CD4-positive, alpha-beta memory T cell (primary cell): ENCODE measurements at regions not wholly inside any gene's neighbourhood (a gene's known extent, or its start where the extent isn't known, plus 50 kb on each side); places are given as distances from the start of the nearest gene placed in this dataset.

Experiments used
- CTCF ChIA-PET: fragments of 350-600 bp; sonication (Branson Sonifier 250); formaldehyde crosslinking; loops from one replicate; lab custom pipeline; 2021; ENCODE audit warnings: inconsistent platforms; ENCODE audit not compliant: partially characterized antibody; lab: Charles Lee
- POLR2A ChIA-PET: fragments of 350-600 bp; sonication (Branson Sonifier 250); formaldehyde crosslinking; loops from one replicate; lab custom pipeline; 2021; ENCODE audit not compliant: partially characterized antibody; lab: Charles Lee
- DNase-seq, 5 donors: peaks; one replicate each; pipeline versions ENCODE4 v3.0.0 to v3.0.0-alpha.2; 2020 to 2022; ENCODE audit warnings: mixed read lengths in 1 of 5
- H3K27ac ChIP-seq: one replicate; pipeline ENCODE4 v1.7.0; 2013; ENCODE audit warnings: low read depth, low read length
- H3K27me3 ChIP-seq: 2 replicates; pipeline ENCODE4 v1.7.0; 2013; ENCODE audit warnings: mild to moderate bottlenecking, low read length, moderate library complexity; ENCODE audit not compliant: insufficient read depth
- H3K36me3 ChIP-seq: 2 replicates; pipeline ENCODE4 v1.7.0; 2013; ENCODE audit warnings: mild to moderate bottlenecking, low read length, moderate library complexity; ENCODE audit not compliant: insufficient read depth
- H3K4me1 ChIP-seq: 2 replicates; pipeline ENCODE4 v1.7.0; 2013; ENCODE audit warnings: mild to moderate bottlenecking, low read length, moderate library complexity; ENCODE audit not compliant: insufficient read depth
- H3K4me3 ChIP-seq, 2 donors: one replicate each; pipeline ENCODE4 v1.7.0; 2013; ENCODE audit warnings: low read length in 2 of 2, mild to moderate bottlenecking in 1 of 2
- H3K9me3 ChIP-seq, 2 donors: one replicate each; pipeline ENCODE4 v1.7.0; 2013; ENCODE audit warnings: low read length in 2 of 2, control low read depth in 1 of 2; ENCODE audit not compliant: control insufficient read depth in 1 of 2
- H3K27ac Mint-ChIP-seq, 7 donors: one replicate each; pipeline ENCODE4 v1.8.0; 2020 to 2021; ENCODE audit warnings: mixed read lengths in 7 of 7, mild to moderate bottlenecking in 6 of 7, inconsistent platforms in 3 of 7, moderate library complexity in 3 of 7
- H3K27me3 Mint-ChIP-seq, 2 donors: one replicate each; pipeline ENCODE4 v1.8.0; 2020 to 2021; ENCODE audit warnings: mixed read lengths in 2 of 2
- H3K36me3 Mint-ChIP-seq, 2 donors: one replicate each; pipeline ENCODE4 v1.8.0; 2020 to 2021; ENCODE audit warnings: mixed read lengths in 2 of 2, inconsistent platforms in 1 of 2, mild to moderate bottlenecking in 1 of 2
- H3K4me1 Mint-ChIP-seq, 4 donors: one replicate each; pipeline ENCODE4 v1.8.0; 2020 to 2021; ENCODE audit warnings: mixed read lengths in 4 of 4, mild to moderate bottlenecking in 1 of 4
- H3K4me3 Mint-ChIP-seq, 8 donors: one replicate each; pipeline ENCODE4 v1.8.0; 2020 to 2021; ENCODE audit warnings: mixed read lengths in 8 of 8, mild to moderate bottlenecking in 7 of 8, moderate library complexity in 6 of 8, inconsistent platforms in 3 of 8
- H3K9me3 Mint-ChIP-seq, 8 donors: one replicate each; pipeline ENCODE4 v1.8.0; 2020 to 2021; ENCODE audit warnings: mixed read lengths in 8 of 8, mild to moderate bottlenecking in 5 of 8, inconsistent platforms in 3 of 8, moderate library complexity in 1 of 8
- intact Hi-C: fragments of 100-400 bp; cut with micrococcal nuclease; formaldehyde crosslinking; loops from one replicate; pipeline ENCODE4 v1.15.1; 2023

- Histone ChIP-seq H3K27ac (no peak overlapping the region), H3K36me3 (no peaks in the 10 kb centered on the region), H3K27me3 (no peaks in the 10 kb centered on the region), H3K9me3 (no peaks in the 10 kb centered on the region), H3K4me1 (no peaks in the 10 kb centered on the region), H3K4me3 (no peak overlapping the region)
- intact Hi-C loops = loop anchor here (5.0 kb wide), 1 partner anchor 905 kb away; no protein-coding TSS in a partner anchor
- no peaks in the 10 kb centered on the region for H3K4me1 Mint-ChIP-seq
- H3K36me3 Mint-ChIP-seq = no peaks in the 10 kb centered on the region
- H3K9me3 Mint-ChIP-seq = peaks cover 0 to 5% (median 3%) of the 10 kb centered on the region in 8 donors
- H3K27me3 Mint-ChIP-seq = no peaks in the 10 kb centered on the region
- POLR2A ChIA-PET = no interaction called here
- no peak overlapping the region for H3K4me3 Mint-ChIP-seq
- CTCF ChIA-PET = no interaction called here
- DNase-seq = no peak
- H3K27ac Mint-ChIP-seq = no peak overlapping the region
Measured at GRCh38 chr12:114827461-114827860, 143.5 kb upstream of the TBX3 start.

GRCh38 chr12:114826244-114826643, 142.3 kb upstream of the TBX3 start:
- Histone ChIP-seq H3K27me3 (no peaks in the 10 kb centered on the region), H3K27ac (no peak overlapping the region), H3K9me3 (no peaks in the 10 kb centered on the region), H3K36me3 (no peaks in the 10 kb centered on the region), H3K4me1 (no peaks in the 10 kb centered on the region), H3K4me3 (no peak overlapping the region)
- no peak for DNase-seq
- no peaks in the 10 kb centered on the region for H3K36me3 Mint-ChIP-seq
- peaks cover 0 to 5% (median 2%) of the 10 kb centered on the region in 8 donors for H3K9me3 Mint-ChIP-seq
- no peak overlapping the region for H3K27ac Mint-ChIP-seq
- H3K27me3 Mint-ChIP-seq = no peaks in the 10 kb centered on the region
- H3K4me1 Mint-ChIP-seq = no peaks in the 10 kb centered on the region
- H3K4me3 Mint-ChIP-seq = no peak overlapping the region
- intact Hi-C loops = loop anchor here (5.0 kb wide), 1 partner anchor 906 kb away; no protein-coding TSS in a partner anchor
- POLR2A ChIA-PET = no interaction called here
- CTCF ChIA-PET = no interaction called here

- Mint-ChIP-seq H3K9me3 (peaks cover 0 to 6% (median 3%) of the 10 kb centered on the region in 8 donors), H3K36me3 (no peaks in the 10 kb centered on the region), H3K4me3 (no peak overlapping the region), H3K4me1 (no peaks in the 10 kb centered on the region), H3K27me3 (no peaks in the 10 kb centered on the region), H3K27ac (no peak overlapping the region)
- intact Hi-C loops = no loop called here
- ChIA-PET CTCF (no interaction called here), POLR2A (no interaction called here)
- no peak for DNase-seq
- Histone ChIP-seq H3K9me3 (no peaks in the 10 kb centered on the region), H3K27ac (no peak overlapping the region), H3K4me3 (no peak overlapping the region), H3K27me3 (no peaks in the 10 kb centered on the region), H3K36me3 (no peaks in the 10 kb centered on the region), H3K4me1 (no peaks in the 10 kb centered on the region)
Measured at GRCh38 chr12:114823724-114824123, 139.7 kb upstream of the TBX3 start.

GRCh38 chr12:114821570-114821969, 137.6 kb upstream of the TBX3 start:
- Histone ChIP-seq H3K9me3 (no peaks in the 10 kb centered on the region), H3K4me3 (no peak overlapping the region), H3K4me1 (no peaks in the 10 kb centered on the region), H3K36me3 (no peaks in the 10 kb centered on the region), H3K27ac (no peak overlapping the region), H3K27me3 (no peaks in the 10 kb centered on the region)
- ChIA-PET CTCF (no interaction called here), POLR2A (no interaction called here)
- Mint-ChIP-seq H3K27me3 (no peaks in the 10 kb centered on the region), H3K36me3 (no peaks in the 10 kb centered on the region), H3K9me3 (peaks cover 0 to 11% (median under 1%) of the 10 kb centered on the region in 8 donors), H3K27ac (no peak overlapping the region), H3K4me3 (no peak overlapping the region), H3K4me1 (no peaks in the 10 kb centered on the region)
- intact Hi-C loops = no loop called here
- DNase-seq = no peak

- ChIA-PET POLR2A (no interaction called here), CTCF (no interaction called here)
- H3K4me3 ChIP-seq = no peak overlapping the region
- H3K36me3 ChIP-seq = no peaks in the 10 kb centered on the region
- H3K27me3 ChIP-seq = no peaks in the 10 kb centered on the region
- no peaks in the 10 kb centered on the region for H3K4me1 ChIP-seq
- Mint-ChIP-seq H3K9me3 (peaks cover 0 to 11% (median under 1%) of the 10 kb centered on the region in 8 donors), H3K36me3 (no peaks in the 10 kb centered on the region), H3K4me1 (no peaks in the 10 kb centered on the region), H3K27ac (no peak overlapping the region), H3K4me3 (no peak overlapping the region), H3K27me3 (no peaks in the 10 kb centered on the region)
- no peaks in the 10 kb centered on the region for H3K9me3 ChIP-seq
- no peak overlapping the region for H3K27ac ChIP-seq
- intact Hi-C loops = no loop called here
- DNase-seq = no peak
Measured at GRCh38 chr12:114820796-114821195, 136.8 kb upstream of the TBX3 start.

GRCh38 chr12:114817571-114818425, 133.8 kb upstream of the TBX3 start:
- Mint-ChIP-seq H3K27me3 (no peaks in the 10 kb centered on the region), H3K9me3 (peaks cover 0 to 15% (median 1%) of the 10 kb centered on the region in 8 donors), H3K27ac (no peak overlapping the region), H3K4me3 (no peak overlapping the region), H3K36me3 (no peaks in the 10 kb centered on the region), H3K4me1 (peaks cover 0 to 8% (median 4%) of the 10 kb centered on the region in 4 donors)
- Histone ChIP-seq H3K9me3 (no peaks in the 10 kb centered on the region), H3K36me3 (no peaks in the 10 kb centered on the region), H3K4me3 (no peak overlapping the region), H3K27ac (no peak overlapping the region), H3K4me1 (no peaks in the 10 kb centered on the region), H3K27me3 (no peaks in the 10 kb centered on the region)
- DNase-seq = no peak
- ChIA-PET POLR2A (no interaction called here), CTCF (no interaction called here)
- intact Hi-C loops = no loop called here

- peaks cover 0 to 12% (median 6%) of the 10 kb centered on the region in 4 donors for H3K4me1 Mint-ChIP-seq
- intact Hi-C loops = no loop called here
- CTCF ChIA-PET = no interaction called here
- no peaks in the 10 kb centered on the region for H3K36me3 ChIP-seq
- POLR2A ChIA-PET = no interaction called here
- no peaks in the 10 kb centered on the region for H3K27me3 Mint-ChIP-seq
- H3K4me3 Mint-ChIP-seq = peak overlapping the region in 1 of 8 donors; percentile 26
- DNase-seq = no peak
- no peaks in the 10 kb centered on the region for H3K9me3 ChIP-seq
- no peak overlapping the region for H3K27ac ChIP-seq
- H3K4me3 ChIP-seq = no peak overlapping the region
- H3K9me3 Mint-ChIP-seq = peaks cover 0 to 18% (median 0%) of the 10 kb centered on the region in 8 donors
- H3K36me3 Mint-ChIP-seq = no peaks in the 10 kb centered on the region
- no peak overlapping the region for H3K27ac Mint-ChIP-seq
- no peaks in the 10 kb centered on the region for H3K4me1 ChIP-seq
- no peaks in the 10 kb centered on the region for H3K27me3 ChIP-seq
Measured at GRCh38 chr12:114815026-114815795, 131.2 kb upstream of the TBX3 start.
